ENCODE measurements at regions not wholly inside any gene's neighbourhood (a gene's known extent, or its start where the extent isn't known, plus 50 kb on each side); places are given as distances from the start of the nearest gene placed in this dataset.
"Not testable (repeated sequence)": the region's sequence is repeated elsewhere in the genome, so short reads cannot be mapped to it uniquely, and the experiment has no call there.

- TF ChIP-seq CTCF (conservative IDR thresholded peaks at IDR 0.05) (no peak), ZFX (IDR thresholded peaks at IDR 0.05) (no peak)
- H3K27ac ChIP-seq = no peak overlapping the region
Observed at GRCh38 chr5:91449083-91449482, 66.0 kb upstream of the ARRDC3 start.

- H3K27ac ChIP-seq = not testable (repeated sequence)
Observed at GRCh38 chr5:91448079-91448478, 65.0 kb upstream of the ARRDC3 start.

DNA sequence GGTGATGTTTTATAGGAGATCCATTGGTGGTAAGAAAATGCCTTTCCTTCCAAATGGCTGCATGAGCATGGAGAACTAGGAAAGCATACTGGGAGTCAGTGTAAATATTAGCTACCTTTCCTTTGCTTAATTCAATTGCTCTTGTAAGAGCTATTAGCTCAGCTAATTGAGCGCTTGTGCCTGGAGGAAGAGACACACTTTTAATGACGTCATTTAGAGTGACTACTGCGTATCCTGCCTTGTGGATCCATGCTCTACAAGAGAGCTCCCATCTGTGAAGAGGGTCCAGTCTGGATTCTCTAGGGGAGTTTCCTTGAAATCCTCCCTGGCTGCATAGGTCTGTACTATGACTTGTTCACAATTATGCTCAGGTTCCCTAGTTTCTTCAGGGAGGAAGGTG, 63.8 kb upstream of the ARRDC3 start:
- H3K27ac ChIP-seq = not testable (repeated sequence)

GRCh38 chr5:91443761-91444467, 60.8 kb upstream of the ARRDC3 start:
- TF ChIP-seq ZFX (IDR thresholded peaks at IDR 0.05) (no peak), CTCF (conservative IDR thresholded peaks at IDR 0.05) (no peak)
- no peak overlapping the region for H3K27ac ChIP-seq

DNA sequence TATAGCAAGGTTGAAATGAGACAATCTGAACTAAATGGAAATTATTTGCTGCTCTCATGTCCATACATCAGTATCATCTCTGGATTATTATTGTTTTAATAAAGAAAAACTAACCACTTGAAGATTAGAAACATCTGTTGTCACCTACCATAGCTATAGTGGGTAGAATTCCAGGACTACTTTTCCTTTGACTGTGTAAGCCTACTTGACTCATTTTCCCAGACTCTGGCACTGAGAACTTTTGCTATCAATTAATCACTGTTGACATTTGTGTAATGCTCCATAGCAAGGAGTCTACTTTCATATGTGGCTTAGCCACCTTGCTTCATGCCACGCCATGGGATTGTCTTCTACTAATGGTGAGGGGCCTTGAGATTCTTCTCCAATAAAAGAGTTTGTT, 59.9 kb upstream of the ARRDC3 start:
- TF ChIP-seq CTCF (conservative IDR thresholded peaks at IDR 0.05) (no peak), ZFX (IDR thresholded peaks at IDR 0.05) (no peak)
- H3K27ac ChIP-seq = no peak overlapping the region

GRCh38 chr5:91441082-91441481, 58.0 kb upstream of the ARRDC3 start:
- H3K27ac ChIP-seq = no peak overlapping the region
- TF ChIP-seq ZFX (IDR thresholded peaks at IDR 0.05) (no peak), CTCF (conservative IDR thresholded peaks at IDR 0.05) (no peak)

DNA sequence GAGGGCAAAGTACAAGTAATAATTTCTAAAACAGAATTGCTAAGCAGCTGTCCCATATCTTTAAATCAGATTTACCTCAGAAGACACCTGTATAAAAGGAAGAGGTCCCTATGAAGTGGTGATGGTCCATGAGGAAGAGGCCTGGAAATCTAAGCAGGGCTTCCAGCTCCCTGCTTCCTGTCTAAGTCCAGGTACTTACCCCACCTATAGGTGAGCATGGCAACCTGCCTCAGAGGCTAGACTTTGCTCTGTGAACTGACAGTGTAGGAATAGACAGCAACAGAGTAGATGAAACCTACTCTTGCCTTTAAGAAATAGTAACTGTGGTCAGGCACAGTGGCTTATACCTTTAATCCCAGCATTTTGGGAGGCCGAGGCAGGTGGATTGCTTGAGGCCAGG, 55.8 kb upstream of the ARRDC3 start:
- TF ChIP-seq ZFX (IDR thresholded peaks at IDR 0.05) (no peak), CTCF (conservative IDR thresholded peaks at IDR 0.05) (peak; percentile 24)
- H3K27ac ChIP-seq = no peak overlapping the region

- no peak overlapping the region for H3K27ac ChIP-seq
- TF ChIP-seq ZFX (IDR thresholded peaks at IDR 0.05) (no peak), CTCF (conservative IDR thresholded peaks at IDR 0.05) (no peak)
Observed at GRCh38 chr5:91436241-91436640, 53.1 kb upstream of the ARRDC3 start.
